Trophoblast cell (in vitro differentiated cells and primary cell): ENCODE measurements at regions not wholly inside any gene's neighbourhood (a gene's known extent, or its start where the extent isn't known, plus 50 kb on each side); places are given as distances from the start of the nearest gene placed in this dataset.
A peak's percentile ranks its signal among the peaks of the same experiment; 100 is the strongest.

Experiments used
- DNase-seq, 2 donors: peaks; one replicate each; pipeline ENCODE4 v3.0.0-alpha.2; 2016
- H2AFZ ChIP-seq: 2 replicates; pipeline ENCODE4 v1.6.1; 2013; ENCODE audit warnings: low read length, moderate library complexity, mild to moderate bottlenecking; ENCODE audit not compliant: insufficient read depth, poor library complexity
- H2AK5ac ChIP-seq: 2 replicates; pipeline ENCODE4 v1.6.1; 2013; ENCODE audit warnings: mild to moderate bottlenecking, low read length
- H2BK120ac ChIP-seq: 2 replicates; pipeline ENCODE4 v1.6.1; 2013; ENCODE audit warnings: low read length, mild to moderate bottlenecking, moderate library complexity; ENCODE audit not compliant: insufficient read depth, poor library complexity
- H2BK12ac ChIP-seq: 2 replicates; pipeline ENCODE4 v1.6.1; 2013; ENCODE audit warnings: mild to moderate bottlenecking, low read length, moderate library complexity
- H2BK5ac ChIP-seq: 2 replicates; pipeline ENCODE4 v1.6.1; 2013; ENCODE audit warnings: low read length, low read depth, moderate library complexity, mild to moderate bottlenecking; ENCODE audit not compliant: poor library complexity
- H3K14ac ChIP-seq: 2 replicates; pipeline ENCODE4 v1.6.1; 2013; ENCODE audit warnings: mild to moderate bottlenecking, low read length
- H3K18ac ChIP-seq: 2 replicates; pipeline ENCODE4 v1.6.1; 2013; ENCODE audit warnings: mild to moderate bottlenecking, low read length
- H3K23ac ChIP-seq: 2 replicates; pipeline ENCODE4 v1.6.1; 2013; ENCODE audit warnings: low read length
- H3K27ac ChIP-seq: 2 replicates; pipeline ENCODE4 v1.5.1; 2013; ENCODE audit warnings: low read depth, mild to moderate bottlenecking, inconsistent platforms, low read length, moderate library complexity
- H3K27me3 ChIP-seq: 2 replicates; pipeline ENCODE4 v1.6.1; 2013; ENCODE audit warnings: inconsistent platforms, mild to moderate bottlenecking, low read length, moderate library complexity; ENCODE audit not compliant: insufficient read depth
- H3K36me3 ChIP-seq, 2 experiments: 1 replicate in 1 of 2; 2 replicates in 1 of 2; pipeline ENCODE4 v1.6.1; 2013; ENCODE audit warnings: low read length in 2 of 2, mild to moderate bottlenecking in 2 of 2, moderate library complexity in 1 of 2; ENCODE audit not compliant: insufficient read depth in 2 of 2, control insufficient read depth in 1 of 2
- H3K4ac ChIP-seq: 2 replicates; pipeline ENCODE4 v1.6.1; 2013; ENCODE audit warnings: low read depth, mild to moderate bottlenecking, low read length, moderate library complexity
- H3K4me1 ChIP-seq, 2 experiments: 1 replicate in 1 of 2; 2 replicates in 1 of 2; pipeline ENCODE4 v1.6.1; 2013; ENCODE audit warnings: low read length in 2 of 2, mild to moderate bottlenecking in 2 of 2, moderate library complexity in 1 of 2; ENCODE audit not compliant: insufficient read depth in 2 of 2, control insufficient read depth in 1 of 2
- H3K4me2 ChIP-seq: 2 replicates; pipeline ENCODE4 v1.6.1; 2013; ENCODE audit warnings: inconsistent platforms, mild to moderate bottlenecking, low read length, moderate library complexity
- H3K4me3 ChIP-seq: 2 replicates; pipeline ENCODE4 v1.5.1; 2013; ENCODE audit warnings: mild to moderate bottlenecking, low read depth, low read length, inconsistent platforms
- H3K79me1 ChIP-seq: one replicate; pipeline ENCODE4 v1.6.1; 2013; ENCODE audit warnings: low read length
- H3K79me2 ChIP-seq: 2 replicates; pipeline ENCODE4 v1.6.1; 2013; ENCODE audit warnings: low read length, mild to moderate bottlenecking; ENCODE audit not compliant: control insufficient read depth, insufficient read depth, poor library complexity
- H3K9ac ChIP-seq: 2 replicates; pipeline ENCODE4 v1.6.1; 2013; ENCODE audit warnings: mild to moderate bottlenecking, low read length
- H3K9me3 ChIP-seq: 2 replicates; pipeline ENCODE4 v1.6.1; 2013; ENCODE audit warnings: low read depth, mild to moderate bottlenecking, control low read depth, inconsistent platforms, low read length; ENCODE audit not compliant: insufficient read depth
- H4K12ac ChIP-seq: 2 replicates; pipeline ENCODE4 v1.6.1; 2013; ENCODE audit warnings: low read depth, mild to moderate bottlenecking, low read length, moderate library complexity
- H4K8ac ChIP-seq: 2 replicates; pipeline ENCODE4 v1.6.1; 2013; ENCODE audit warnings: low read depth, mild to moderate bottlenecking, low read length, moderate library complexity
- H4K91ac ChIP-seq: one replicate; pipeline ENCODE4 v1.6.1; 2013; ENCODE audit warnings: low read depth, mild to moderate bottlenecking, low read length, moderate library complexity
- WGBS: extraction: QIAGEN DNeasy Blood & Tissue Kit; methylation state at CpG from one replicate; pipeline ENCODE4 v1.1.7; 2013; ENCODE audit warnings: missing lambda C conversion rate; ENCODE audit not compliant: insufficient read length, insufficient coverage; ENCODE audit errors: extremely low coverage; 5-methylcytosine and 5-hydroxymethylcytosine counted together

DNA sequence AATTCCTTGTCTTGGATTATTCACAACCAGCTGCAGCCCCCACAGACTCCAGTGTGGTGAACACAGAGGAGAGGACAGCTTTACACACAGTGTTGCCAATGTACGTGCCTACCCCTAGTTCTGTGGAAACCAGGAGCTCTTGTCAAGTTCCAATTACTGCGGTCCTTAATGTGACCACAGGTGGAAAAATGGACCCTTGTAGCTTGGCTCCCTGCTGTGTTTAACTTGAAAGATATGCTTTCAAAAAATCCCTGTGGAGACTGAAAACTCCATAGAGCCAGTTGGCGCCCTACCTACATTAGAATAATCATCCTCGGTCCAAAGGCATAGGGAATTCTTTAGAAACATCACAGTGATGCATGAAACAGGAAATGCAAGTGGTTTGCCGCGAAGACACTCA lies 118.3 kb upstream of the SLC22A23 start:
- H3K79me2 ChIP-seq: no peaks in the 10 kb centered on the region
- H3K27ac ChIP-seq: no peak overlapping the region
- H3K4me1 ChIP-seq: peaks cover 17 to 20% of the 10 kb centered on the region in 2 experiments
- no peak overlapping the region for H2BK120ac ChIP-seq
- no peak for DNase-seq
- no peak overlapping the region for H3K23ac ChIP-seq
- no CpG with 5 or more reads among the region's 6 CpGs for WGBS
- H3K36me3 ChIP-seq: no peaks in the 10 kb centered on the region
- H3K4me3 ChIP-seq: no peak overlapping the region
- peaks cover 6% of the 10 kb centered on the region for H3K79me1 ChIP-seq
- no peaks in the 10 kb centered on the region for H3K9me3 ChIP-seq
- no peak overlapping the region for H4K8ac ChIP-seq
- no peak overlapping the region for H3K9ac ChIP-seq
- no peak overlapping the region for H3K4me2 ChIP-seq
- no peak overlapping the region for H3K4ac ChIP-seq
- no peak overlapping the region for H2AFZ ChIP-seq
- H3K14ac ChIP-seq: no peak overlapping the region
- no peak overlapping the region for H4K12ac ChIP-seq
- no peak overlapping the region for H4K91ac ChIP-seq
- no peak overlapping the region for H3K18ac ChIP-seq
- H2BK5ac ChIP-seq: no peak overlapping the region
- H2AK5ac ChIP-seq: no peak overlapping the region
- no peak overlapping the region for H2BK12ac ChIP-seq
- H3K27me3 ChIP-seq: no peaks in the 10 kb centered on the region

DNA sequence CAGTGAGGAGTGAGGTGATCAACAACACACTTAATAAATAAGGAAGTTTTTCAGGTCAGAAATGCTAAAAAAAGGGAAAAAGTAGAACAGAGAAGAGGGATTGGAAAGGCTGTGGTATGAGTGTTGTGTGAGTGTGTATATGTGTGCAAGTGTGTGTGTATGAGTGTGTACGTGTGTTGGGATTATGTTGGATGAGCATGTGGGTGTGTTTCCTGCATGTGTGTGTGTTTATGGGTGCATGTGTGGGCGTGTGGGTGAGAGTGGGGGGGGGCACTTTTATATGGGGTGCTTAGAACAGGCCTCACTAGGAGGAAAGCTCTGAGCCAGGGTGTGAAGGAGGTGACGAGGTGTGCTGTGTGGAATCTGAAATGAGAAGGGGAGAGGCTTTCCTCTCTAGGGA lies 116.8 kb upstream of the SLC22A23 start:
- 100% methylated on average over 1 of the region's 3 CpGs for WGBS
- Histone ChIP-seq H2AFZ (no peak overlapping the region), H3K4ac (no peak overlapping the region), H3K4me1 (peaks cover 20 to 23% of the 10 kb centered on the region in 2 experiments), H2BK5ac (no peak overlapping the region), H3K9ac (no peak overlapping the region), H4K91ac (no peak overlapping the region), H3K79me2 (no peaks in the 10 kb centered on the region), H3K9me3 (no peaks in the 10 kb centered on the region), H3K14ac (no peak overlapping the region), H3K27me3 (no peaks in the 10 kb centered on the region), H3K4me3 (no peak overlapping the region), H2BK120ac (no peak overlapping the region), H3K27ac (no peak overlapping the region), H2AK5ac (no peak overlapping the region), H4K12ac (no peak overlapping the region), H3K4me2 (no peak overlapping the region), H3K79me1 (peaks cover 9% of the 10 kb centered on the region), H3K23ac (no peak overlapping the region), H4K8ac (no peak overlapping the region), H3K18ac (no peak overlapping the region), H3K36me3 (no peaks in the 10 kb centered on the region), H2BK12ac (no peak overlapping the region)
- DNase-seq: no peak

DNA sequence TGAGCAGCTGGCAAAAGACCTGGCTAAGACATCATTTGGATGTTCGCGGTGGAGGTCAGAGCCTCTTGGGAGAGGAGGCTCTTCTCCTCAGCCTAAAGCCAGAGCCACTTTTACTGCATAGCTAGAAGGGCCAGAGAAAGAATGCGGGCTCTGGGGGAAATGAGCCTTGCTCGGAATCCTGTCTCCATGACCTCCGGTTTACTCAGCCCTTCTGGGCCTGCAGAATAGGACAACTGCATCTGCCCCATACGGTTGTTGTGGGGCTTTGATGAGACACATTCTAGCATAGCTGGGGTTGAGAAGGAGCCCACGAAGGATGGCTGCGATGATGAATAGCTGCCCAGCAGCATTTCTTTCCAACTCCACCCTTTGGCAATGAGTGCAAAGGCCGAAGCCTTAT lies 115.0 kb upstream of the SLC22A23 start:
- no peak overlapping the region for H2AK5ac ChIP-seq
- H2BK5ac ChIP-seq: no peak overlapping the region
- no peak overlapping the region for H4K12ac ChIP-seq
- H4K91ac ChIP-seq: no peak overlapping the region
- H3K79me1 ChIP-seq: peaks cover 13% of the 10 kb centered on the region
- no CpG with 5 or more reads among the region's 9 CpGs for WGBS
- no peak overlapping the region for H2BK120ac ChIP-seq
- no peaks in the 10 kb centered on the region for H3K36me3 ChIP-seq
- H3K4me1 ChIP-seq: peaks cover 24 to 27% of the 10 kb centered on the region in 2 experiments
- H3K27ac ChIP-seq: peak overlapping the region; percentile 19
- H3K18ac ChIP-seq: no peak overlapping the region
- no peak overlapping the region for H2AFZ ChIP-seq
- no peak overlapping the region for H3K4me2 ChIP-seq
- DNase-seq: peak; percentile 89 to 95
- no peaks in the 10 kb centered on the region for H3K9me3 ChIP-seq
- peaks cover 3% of the 10 kb centered on the region for H3K79me2 ChIP-seq
- H2BK12ac ChIP-seq: peak overlapping the region; percentile 75
- peak overlapping the region; percentile 12 for H3K14ac ChIP-seq
- no peaks in the 10 kb centered on the region for H3K27me3 ChIP-seq
- no peak overlapping the region for H3K9ac ChIP-seq
- no peak overlapping the region for H3K4me3 ChIP-seq
- H3K4ac ChIP-seq: no peak overlapping the region
- H3K23ac ChIP-seq: no peak overlapping the region
- H4K8ac ChIP-seq: no peak overlapping the region

DNA sequence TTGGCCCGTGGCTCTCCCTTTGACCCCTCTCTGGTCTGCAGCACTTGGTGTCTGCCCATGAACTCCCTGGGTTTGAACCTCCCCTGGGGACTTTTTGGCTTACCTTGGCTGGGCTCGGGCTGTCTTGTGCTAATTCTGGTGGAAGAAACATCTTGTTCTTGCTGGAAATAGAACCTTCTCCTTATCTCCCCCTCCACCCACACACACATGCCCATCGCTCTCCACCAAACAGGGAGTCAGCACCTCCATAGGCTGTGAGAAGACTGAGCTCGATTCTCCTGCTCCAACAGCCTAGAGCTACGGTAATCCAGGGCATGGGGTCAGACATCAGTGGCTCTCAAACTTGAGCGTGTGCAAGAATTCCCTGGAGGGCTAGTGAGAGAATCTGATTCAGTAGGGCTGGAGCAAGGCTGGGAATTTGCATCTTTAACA lies 114.4 kb upstream of the SLC22A23 start:
- peak overlapping the region; percentile 17 for H4K8ac ChIP-seq
- no peaks in the 10 kb centered on the region for H3K27me3 ChIP-seq
- H3K4me3 ChIP-seq: no peak overlapping the region
- peak overlapping the region; percentile 38 for H3K14ac ChIP-seq
- H3K9ac ChIP-seq: no peak overlapping the region
- no peak overlapping the region for H3K4me2 ChIP-seq
- WGBS: no CpG with 5 or more reads among the region's 6 CpGs
- peak overlapping the region; percentile 7 for H3K18ac ChIP-seq
- H3K9me3 ChIP-seq: no peaks in the 10 kb centered on the region
- H2AK5ac ChIP-seq: peak overlapping the region; percentile 51
- H2BK12ac ChIP-seq: peak overlapping the region; percentile 58
- no peaks in the 10 kb centered on the region for H3K36me3 ChIP-seq
- DNase-seq: peak; percentile 89 to 95
- peak overlapping the region; percentile 14 for H2BK120ac ChIP-seq
- peaks cover 3% of the 10 kb centered on the region for H3K79me2 ChIP-seq
- H3K27ac ChIP-seq: no peak overlapping the region
- H4K12ac ChIP-seq: no peak overlapping the region
- H2BK5ac ChIP-seq: no peak overlapping the region
- peaks cover 24 to 27% of the 10 kb centered on the region in 2 experiments for H3K4me1 ChIP-seq
- no peak overlapping the region for H2AFZ ChIP-seq
- H3K23ac ChIP-seq: no peak overlapping the region
- no peak overlapping the region for H3K4ac ChIP-seq
- peaks cover 13% of the 10 kb centered on the region for H3K79me1 ChIP-seq
- peak overlapping the region; percentile 10 for H4K91ac ChIP-seq
